ENCODE measurements at regions not wholly inside any gene's neighbourhood (a gene's known extent, or its start where the extent isn't known, plus 50 kb on each side); places are given as distances from the start of the nearest gene placed in this dataset.

GRCh38 chr11:26271666-26272065 lies 60.3 kb upstream of the ANO3 start:
- CTCF ChIA-PET = no interaction called here
- POLR2A ChIA-PET = no interaction called here

- POLR2A ChIA-PET = no interaction called here
- CTCF ChIA-PET = no interaction called here
Measured at GRCh38 chr11:26276798-26277424, 55.0 kb upstream of the ANO3 start.

- POLR2A ChIA-PET = no interaction called here
- CTCF ChIA-PET = no interaction called here
Measured at GRCh38 chr11:26278354-26278753, 53.6 kb upstream of the ANO3 start.

Data from activated CD8-positive, alpha-beta memory T cell treated with anti-CD3 and anti-CD28 coated beads for 36 hours (primary cell).